ENCODE measurements at regions not wholly inside any gene's neighbourhood (a gene's known extent, or its start where the extent isn't known, plus 50 kb on each side); places are given as distances from the start of the nearest gene placed in this dataset.

- Histone ChIP-seq H2BK5ac (ENCODE audit: low read length) (no peak overlapping the region), H3K4ac (ENCODE audit: low read length) (no peak overlapping the region), H4K91ac (ENCODE audit: low read depth, low read length, poor library complexity) (no peak overlapping the region), H3K4me2 (ENCODE audit: insufficient read depth, low read length, poor library complexity, severe bottlenecking) (no peak overlapping the region), H4K8ac (ENCODE audit: low read depth, low read length) (no peak overlapping the region), H2BK120ac (ENCODE audit: low read depth, low read length) (no peak overlapping the region), H2AFZ (ENCODE audit: low read length) (no peak overlapping the region), H3K9ac (ENCODE audit: low read depth, low read length, poor library complexity) (no peak overlapping the region), H3K14ac (ENCODE audit: low read length) (no peak overlapping the region), H3K4me3 (ENCODE audit: low read length in 2 of 2) (no peak overlapping the region), H2BK12ac (ENCODE audit: low read length) (peak overlapping the region; percentile 31), H3K18ac (ENCODE audit: low read length) (peak overlapping the region; percentile 36), H2AK5ac (ENCODE audit: low read depth, low read length) (no peak overlapping the region), H3K23ac (ENCODE audit: low read depth, low read length, poor library complexity) (no peak overlapping the region), H2BK15ac (ENCODE audit: low read length) (no peak overlapping the region), H3K27ac (replicated peaks; ENCODE audit: low read length) (no peak overlapping the region), H3K27me3 (ENCODE audit: control insufficient read depth in 3 of 3, insufficient read depth in 3 of 3, low read depth in 1 of 3, low read length in 3 of 3) (peaks cover 0 to 2% (median 0%) of the 10 kb centered on the region in 3 experiments), H3K36me3 (replicated peaks in 1 of 2; ENCODE audit: control insufficient read depth in 2 of 2, insufficient read depth in 2 of 2, low read length in 2 of 2) (no peaks in the 10 kb centered on the region), H3K9me3 (replicated peaks in 1 of 2; ENCODE audit: control insufficient read depth in 2 of 2, insufficient read depth in 1 of 2, low read depth in 1 of 2, low read length in 2 of 2) (no peaks in the 10 kb centered on the region), H3K4me1 (ENCODE audit: control insufficient read depth in 2 of 2, insufficient read depth in 1 of 2, low read depth in 1 of 2, low read length in 2 of 2) (peaks cover 0 to 2% of the 10 kb centered on the region in 2 donors), H3K79me1 (ENCODE audit: low read depth, low read length) (no peaks in the 10 kb centered on the region)
- no CpG with 5 or more reads among the region's 22 CpGs for WGBS, 2 donors (ENCODE audit: extremely low coverage in 2 of 2, insufficient read length in 2 of 2, insufficient replicate concordance in 1 of 2)
- no peak for DNase-seq (ENCODE audit: low spot score)
These were observed 79.4 kb downstream of the IRF8 start for GRCh38 chr16:85978291-85978775.

- no peak overlapping the region for H3K27ac ChIP-seq (replicated peaks; ENCODE audit: low read length)
- H3K4me2 ChIP-seq (ENCODE audit: insufficient read depth, low read length, poor library complexity, severe bottlenecking) = no peak overlapping the region
- no peaks in the 10 kb centered on the region for H3K36me3 ChIP-seq (replicated peaks in 1 of 2; ENCODE audit: control insufficient read depth in 2 of 2, insufficient read depth in 2 of 2, low read length in 2 of 2)
- DNase-seq (ENCODE audit: low spot score) = no peak
- no peaks in the 10 kb centered on the region for H3K9me3 ChIP-seq (replicated peaks in 1 of 2; ENCODE audit: control insufficient read depth in 2 of 2, insufficient read depth in 1 of 2, low read depth in 1 of 2, low read length in 2 of 2)
- no peaks in the 10 kb centered on the region for H3K79me1 ChIP-seq (ENCODE audit: low read depth, low read length)
- H3K9ac ChIP-seq (ENCODE audit: low read depth, low read length, poor library complexity) = no peak overlapping the region
- H2BK5ac ChIP-seq (ENCODE audit: low read length) = no peak overlapping the region
- no peak overlapping the region for H3K4me3 ChIP-seq (ENCODE audit: low read length in 2 of 2)
- no peak overlapping the region for H3K4ac ChIP-seq (ENCODE audit: low read length)
- H3K14ac ChIP-seq (ENCODE audit: low read length) = no peak overlapping the region
- no peak overlapping the region for H3K18ac ChIP-seq (ENCODE audit: low read length)
- H2BK15ac ChIP-seq (ENCODE audit: low read length) = no peak overlapping the region
- H3K23ac ChIP-seq (ENCODE audit: low read depth, low read length, poor library complexity) = no peak overlapping the region
- H3K27me3 ChIP-seq (ENCODE audit: control insufficient read depth in 3 of 3, insufficient read depth in 3 of 3, low read depth in 1 of 3, low read length in 3 of 3) = peaks cover 0 to 6% (median 0%) of the 10 kb centered on the region in 3 experiments
- WGBS, 2 donors (ENCODE audit: extremely low coverage in 2 of 2, insufficient read length in 2 of 2, insufficient replicate concordance in 1 of 2) = no CpG with 5 or more reads among the region's 13 CpGs
- H2AFZ ChIP-seq (ENCODE audit: low read length) = no peak overlapping the region
- no peak overlapping the region for H4K91ac ChIP-seq (ENCODE audit: low read depth, low read length, poor library complexity)
- peaks cover 0 to 2% of the 10 kb centered on the region in 2 donors for H3K4me1 ChIP-seq (ENCODE audit: control insufficient read depth in 2 of 2, insufficient read depth in 1 of 2, low read depth in 1 of 2, low read length in 2 of 2)
- no peak overlapping the region for H2BK120ac ChIP-seq (ENCODE audit: low read depth, low read length)
- no peak overlapping the region for H4K8ac ChIP-seq (ENCODE audit: low read depth, low read length)
- H2AK5ac ChIP-seq (ENCODE audit: low read depth, low read length) = no peak overlapping the region
- H2BK12ac ChIP-seq (ENCODE audit: low read length) = no peak overlapping the region
These were observed 80.0 kb downstream of the IRF8 start for GRCh38 chr16:85978976-85979375.

- no peak overlapping the region for H3K4me2 ChIP-seq (ENCODE audit: insufficient read depth, low read length, poor library complexity, severe bottlenecking)
- H3K27ac ChIP-seq (replicated peaks; ENCODE audit: low read length) = no peak overlapping the region
- no peak overlapping the region for H2AK5ac ChIP-seq (ENCODE audit: low read depth, low read length)
- H3K4ac ChIP-seq (ENCODE audit: low read length) = no peak overlapping the region
- no peak overlapping the region for H2BK12ac ChIP-seq (ENCODE audit: low read length)
- no peaks in the 10 kb centered on the region for H3K9me3 ChIP-seq (replicated peaks in 1 of 2; ENCODE audit: control insufficient read depth in 2 of 2, insufficient read depth in 1 of 2, low read depth in 1 of 2, low read length in 2 of 2)
- H3K27me3 ChIP-seq (ENCODE audit: control insufficient read depth in 3 of 3, insufficient read depth in 3 of 3, low read depth in 1 of 3, low read length in 3 of 3) = peaks cover 0 to 11% (median 0%) of the 10 kb centered on the region in 3 experiments
- H3K79me1 ChIP-seq (ENCODE audit: low read depth, low read length) = no peaks in the 10 kb centered on the region
- no peak overlapping the region for H2BK15ac ChIP-seq (ENCODE audit: low read length)
- WGBS, 2 donors (ENCODE audit: extremely low coverage in 2 of 2, insufficient read length in 2 of 2, insufficient replicate concordance in 1 of 2) = no CpG with 5 or more reads among the region's 11 CpGs
- H3K36me3 ChIP-seq (replicated peaks in 1 of 2; ENCODE audit: control insufficient read depth in 2 of 2, insufficient read depth in 2 of 2, low read length in 2 of 2) = no peaks in the 10 kb centered on the region
- peaks cover 0 to 2% of the 10 kb centered on the region in 2 donors for H3K4me1 ChIP-seq (ENCODE audit: control insufficient read depth in 2 of 2, insufficient read depth in 1 of 2, low read depth in 1 of 2, low read length in 2 of 2)
- H2BK120ac ChIP-seq (ENCODE audit: low read depth, low read length) = no peak overlapping the region
- H3K23ac ChIP-seq (ENCODE audit: low read depth, low read length, poor library complexity) = no peak overlapping the region
- H4K8ac ChIP-seq (ENCODE audit: low read depth, low read length) = no peak overlapping the region
- H3K4me3 ChIP-seq (ENCODE audit: low read length in 2 of 2) = no peak overlapping the region
- DNase-seq (ENCODE audit: low spot score) = no peak
- no peak overlapping the region for H3K18ac ChIP-seq (ENCODE audit: low read length)
- H2BK5ac ChIP-seq (ENCODE audit: low read length) = no peak overlapping the region
- no peak overlapping the region for H3K9ac ChIP-seq (ENCODE audit: low read depth, low read length, poor library complexity)
- H2AFZ ChIP-seq (ENCODE audit: low read length) = no peak overlapping the region
- no peak overlapping the region for H3K14ac ChIP-seq (ENCODE audit: low read length)
- H4K91ac ChIP-seq (ENCODE audit: low read depth, low read length, poor library complexity) = no peak overlapping the region
These were observed 80.6 kb downstream of the IRF8 start for GRCh38 chr16:85979605-85980004.

- Histone ChIP-seq H2BK5ac (ENCODE audit: low read length) (no peak overlapping the region), H2AFZ (ENCODE audit: low read length) (no peak overlapping the region), H3K23ac (ENCODE audit: low read depth, low read length, poor library complexity) (no peak overlapping the region), H3K14ac (ENCODE audit: low read length) (no peak overlapping the region), H3K79me1 (ENCODE audit: low read depth, low read length) (no peaks in the 10 kb centered on the region), H2BK12ac (ENCODE audit: low read length) (no peak overlapping the region), H3K4me2 (ENCODE audit: insufficient read depth, low read length, poor library complexity, severe bottlenecking) (no peak overlapping the region), H3K9ac (ENCODE audit: low read depth, low read length, poor library complexity) (no peak overlapping the region), H3K27ac (replicated peaks; ENCODE audit: low read length) (no peak overlapping the region), H3K18ac (ENCODE audit: low read length) (no peak overlapping the region), H2BK120ac (ENCODE audit: low read depth, low read length) (no peak overlapping the region), H4K8ac (ENCODE audit: low read depth, low read length) (no peak overlapping the region), H3K4me3 (ENCODE audit: low read length in 2 of 2) (no peak overlapping the region), H3K36me3 (replicated peaks in 1 of 2; ENCODE audit: control insufficient read depth in 2 of 2, insufficient read depth in 2 of 2, low read length in 2 of 2) (no peaks in the 10 kb centered on the region), H3K27me3 (ENCODE audit: control insufficient read depth in 3 of 3, insufficient read depth in 3 of 3, low read depth in 1 of 3, low read length in 3 of 3) (peaks cover 0 to 14% (median 0%) of the 10 kb centered on the region in 3 experiments), H3K9me3 (replicated peaks in 1 of 2; ENCODE audit: control insufficient read depth in 2 of 2, insufficient read depth in 1 of 2, low read depth in 1 of 2, low read length in 2 of 2) (no peaks in the 10 kb centered on the region), H2AK5ac (ENCODE audit: low read depth, low read length) (no peak overlapping the region), H2BK15ac (ENCODE audit: low read length) (no peak overlapping the region), H3K4me1 (ENCODE audit: control insufficient read depth in 2 of 2, insufficient read depth in 1 of 2, low read depth in 1 of 2, low read length in 2 of 2) (peaks cover 0 to under 1% of the 10 kb centered on the region in 2 donors), H3K4ac (ENCODE audit: low read length) (no peak overlapping the region), H4K91ac (ENCODE audit: low read depth, low read length, poor library complexity) (no peak overlapping the region)
- WGBS, 2 donors (ENCODE audit: extremely low coverage in 2 of 2, insufficient read length in 2 of 2, insufficient replicate concordance in 1 of 2) = no CpG with 5 or more reads among the region's 6 CpGs
- no peak for DNase-seq (ENCODE audit: low spot score)
These were observed 81.7 kb downstream of the IRF8 start for GRCh38 chr16:85980686-85981085.
